Choroid plexus epithelial cell (primary cell): ENCODE measurements at regions not wholly inside any gene's neighbourhood (a gene's known extent, or its start where the extent isn't known, plus 50 kb on each side); places are given as distances from the start of the nearest gene placed in this dataset.
"Not testable (repeated sequence)": the region's sequence is repeated elsewhere in the genome, so short reads cannot be mapped to it uniquely, and the experiment has no call there.

Source experiments
- DNase-seq: peaks from one replicate; pipeline ENCODE4 v3.0.0-alpha.2; 2010; ENCODE audit warnings: low read depth
- H3K4me3 ChIP-seq: 2 replicates; pipeline ENCODE4 v1.5.1; 2011; ENCODE audit warnings: low read depth, mild to moderate bottlenecking, control low read depth, low read length, moderate library complexity

- H3K4me3 ChIP-seq: not testable (repeated sequence)
Observed at GRCh38 chr2:91515966-91516365, 2824.5 kb downstream of the RPIA start.

GRCh38 chr2:91516669-91517068 lies 2825.2 kb downstream of the RPIA start:
- H3K4me3 ChIP-seq, DNase-seq: not testable (repeated sequence)

More at GRCh38 chr2:91515966-91516365, 2824.5 kb downstream of the RPIA start:
- not testable (repeated sequence) for DNase-seq

- H3K4me3 ChIP-seq, DNase-seq: not testable (repeated sequence)
Observed at GRCh38 chr2:91517846-91518245, 2826.4 kb downstream of the RPIA start.

GRCh38 chr2:91518361-91518981 lies 2827.0 kb downstream of the RPIA start:
- not testable (repeated sequence) for H3K4me3 ChIP-seq, DNase-seq

GRCh38 chr2:91519359-91519758 lies 2827.9 kb downstream of the RPIA start:
- not testable (repeated sequence) for DNase-seq, H3K4me3 ChIP-seq

- H3K4me3 ChIP-seq, DNase-seq: not testable (repeated sequence)
Observed at GRCh38 chr2:91519914-91520313, 2828.4 kb downstream of the RPIA start.

- not testable (repeated sequence) for DNase-seq, H3K4me3 ChIP-seq
Observed at GRCh38 chr2:91520523-91520922, 2829.1 kb downstream of the RPIA start.

GRCh38 chr2:91520972-91521535 lies 2829.6 kb downstream of the RPIA start:
- not testable (repeated sequence) for DNase-seq, H3K4me3 ChIP-seq

GRCh38 chr2:91521944-91522343 lies 2830.5 kb downstream of the RPIA start:
- H3K4me3 ChIP-seq, DNase-seq: not testable (repeated sequence)

GRCh38 chr2:91522877-91523276 lies 2831.4 kb downstream of the RPIA start:
- DNase-seq: not testable (repeated sequence)

GRCh38 chr2:91523751-91524150 lies 2832.3 kb downstream of the RPIA start:
- DNase-seq, H3K4me3 ChIP-seq: not testable (repeated sequence)

More at GRCh38 chr2:91522877-91523276, 2831.4 kb downstream of the RPIA start:
- H3K4me3 ChIP-seq: not testable (repeated sequence)

GRCh38 chr2:91525587-91525986 lies 2834.1 kb downstream of the RPIA start:
- DNase-seq, H3K4me3 ChIP-seq: not testable (repeated sequence)

GRCh38 chr2:91526083-91526482 lies 2834.6 kb downstream of the RPIA start:
- DNase-seq, H3K4me3 ChIP-seq: not testable (repeated sequence)

GRCh38 chr2:91527056-91527455 lies 2835.6 kb downstream of the RPIA start:
- not testable (repeated sequence) for DNase-seq, H3K4me3 ChIP-seq

- DNase-seq, H3K4me3 ChIP-seq: not testable (repeated sequence)
Observed at GRCh38 chr2:91527491-91528031, 2836.1 kb downstream of the RPIA start.

- not testable (repeated sequence) for H3K4me3 ChIP-seq, DNase-seq
Observed at GRCh38 chr2:91528361-91528760, 2836.9 kb downstream of the RPIA start.

- not testable (repeated sequence) for H3K4me3 ChIP-seq, DNase-seq
Observed at GRCh38 chr2:91536109-91536508, 2844.6 kb downstream of the RPIA start.

GRCh38 chr2:91536549-91537263 lies 2845.2 kb downstream of the RPIA start:
- not testable (repeated sequence) for H3K4me3 ChIP-seq, DNase-seq

- DNase-seq, H3K4me3 ChIP-seq: not testable (repeated sequence)
Observed at GRCh38 chr2:91549316-91549715, 2857.8 kb downstream of the RPIA start.

GRCh38 chr2:91558234-91558633 lies 2866.8 kb downstream of the RPIA start:
- not testable (repeated sequence) for DNase-seq, H3K4me3 ChIP-seq
